NB4 (cell line): ENCODE measurements at regions not wholly inside any gene's neighbourhood (a gene's known extent, or its start where the extent isn't known, plus 50 kb on each side); places are given as distances from the start of the nearest gene placed in this dataset.

Experiments
- CTCF ChIP-seq: IDR thresholded peaks from one replicate; pipeline ENCODE4 v1.5.1; 2012; ENCODE audit warnings: low read depth, low read length
- MAX ChIP-seq: IDR thresholded peaks from 2 replicates; pipeline ENCODE4 v1.6.1; 2011; ENCODE audit warnings: low read depth, low read length
- POLR2A ChIP-seq: IDR thresholded peaks from 2 replicates; pipeline ENCODE4 v1.6.1; 2011; ENCODE audit warnings: mild to moderate bottlenecking; ENCODE audit not compliant: insufficient read length; ENCODE audit errors: extremely low read depth

- TF ChIP-seq CTCF: no peak
- TF ChIP-seq POLR2A: no peak
- TF ChIP-seq MAX: no peak
These were observed 338.0 kb downstream of the LMO4 start for GRCh38 chr1:87666681-87667080.
